Lung (tissue), 11 donors: ENCODE measurements at regions not wholly inside any gene's neighbourhood (a gene's known extent, or its start where the extent isn't known, plus 50 kb on each side); places are given as distances from the start of the nearest gene placed in this dataset.

Source experiments
- ATAC-seq: fragments of 200-7000 bp; cut with Tn5 transposase; one replicate; pipeline ENCODE4 v1.9.1; 2020; ENCODE audit warnings: moderate number of reproducible peaks; ENCODE audit not compliant: insufficient read depth, low FRiP score
- DNase-seq, 3 donors: peaks; one replicate each; pipeline ENCODE4 v3.0.0-alpha.2; 2013 to 2017
- H3K27ac ChIP-seq, 2 donors: one replicate each; pipeline ENCODE4 v1.5.1; 2013; ENCODE audit warnings: mild to moderate bottlenecking in 2 of 2, moderate library complexity in 2 of 2, control low read depth in 1 of 2, inconsistent platforms in 1 of 2, low read depth in 1 of 2, low read length in 1 of 2
- H3K27me3 ChIP-seq, 3 donors: one replicate each; pipeline ENCODE4 v1.5.1; 2013; ENCODE audit warnings: low read length in 2 of 3; ENCODE audit not compliant: control insufficient read depth in 3 of 3, insufficient read depth in 3 of 3
- H3K36me3 ChIP-seq, 4 donors: one replicate each; pipeline ENCODE4 v1.5.1; 2013; ENCODE audit warnings: low read length in 4 of 4, mild to moderate bottlenecking in 1 of 4, moderate library complexity in 1 of 4; ENCODE audit not compliant: control insufficient read depth in 4 of 4, insufficient read depth in 4 of 4
- H3K4me1 ChIP-seq, 5 donors: one replicate each; pipeline ENCODE4 v1.5.1; 2013; ENCODE audit warnings: low read length in 5 of 5, mild to moderate bottlenecking in 2 of 5, moderate library complexity in 1 of 5; ENCODE audit not compliant: control insufficient read depth in 5 of 5, insufficient read depth in 5 of 5
- H3K4me3 ChIP-seq: one replicate; pipeline ENCODE4 v1.5.1; 2013; ENCODE audit warnings: mild to moderate bottlenecking, control low read depth, moderate library complexity
- H3K9ac ChIP-seq, 2 donors: one replicate each; pipeline ENCODE4 v1.5.1; 2013; ENCODE audit warnings: low read length in 2 of 2, control low read depth in 1 of 2; ENCODE audit not compliant: insufficient read depth in 1 of 2
- H3K9me3 ChIP-seq, 4 donors: one replicate each; pipeline ENCODE4 v1.5.1; 2013; ENCODE audit warnings: low read length in 3 of 4, mild to moderate bottlenecking in 1 of 4, moderate library complexity in 1 of 4; ENCODE audit not compliant: control insufficient read depth in 4 of 4, insufficient read depth in 3 of 4
- CTCF ChIP-seq: IDR thresholded peaks from 2 replicates; pipeline ENCODE4 v1.5.1; 2012; ENCODE audit warnings: mild to moderate bottlenecking; ENCODE audit errors: control extremely low read depth, extremely low read depth
- WGBS, 2 donors: extraction: QIAGEN DNeasy Blood & Tissue Kit; methylation state at CpG; one replicate each; pipeline ENCODE4 v1.1.7; 2013; 5-methylcytosine and 5-hydroxymethylcytosine counted together
- donor health status: control.
- donor health status: control.
- donor health status: Bipolar disorder and iron deficiency.
- donor health status: healthy.
- donor health status: DM: yes; HTN: yes; CAD: no.

DNA sequence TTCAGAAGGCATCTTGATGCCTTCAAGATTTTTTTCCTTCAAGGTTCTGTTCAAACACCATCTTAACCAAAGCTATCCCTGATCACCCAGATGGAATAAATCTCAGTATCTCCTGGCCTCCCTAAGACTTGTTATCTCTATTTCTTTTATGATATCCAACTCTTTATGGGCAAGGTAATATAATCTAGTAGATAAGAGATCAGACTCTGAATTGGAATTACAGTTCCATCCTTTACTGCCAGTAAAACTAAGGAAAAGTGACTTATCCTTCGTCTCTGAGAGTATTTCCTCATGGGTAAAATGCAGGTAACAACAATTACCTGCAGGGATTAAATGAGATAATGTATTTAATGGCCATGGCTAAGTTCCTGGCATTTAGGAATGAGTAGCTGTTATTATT is 445.0 kb upstream of the DAB1 start:
- Histone ChIP-seq H3K9me3 (no peaks in the 10 kb centered on the region), H3K27ac (no peak overlapping the region), H3K9ac (no peak overlapping the region), H3K36me3 (no peaks in the 10 kb centered on the region), H3K27me3 (no peaks in the 10 kb centered on the region), H3K4me1 (no peaks in the 10 kb centered on the region), H3K4me3 (no peak overlapping the region)
- 79 to 93% methylated on average over 1 of the region's 1 CpG for WGBS, 2 donors
- no peak for TF ChIP-seq CTCF
- ATAC-seq (no peak), DNase-seq (no peak)

DNA sequence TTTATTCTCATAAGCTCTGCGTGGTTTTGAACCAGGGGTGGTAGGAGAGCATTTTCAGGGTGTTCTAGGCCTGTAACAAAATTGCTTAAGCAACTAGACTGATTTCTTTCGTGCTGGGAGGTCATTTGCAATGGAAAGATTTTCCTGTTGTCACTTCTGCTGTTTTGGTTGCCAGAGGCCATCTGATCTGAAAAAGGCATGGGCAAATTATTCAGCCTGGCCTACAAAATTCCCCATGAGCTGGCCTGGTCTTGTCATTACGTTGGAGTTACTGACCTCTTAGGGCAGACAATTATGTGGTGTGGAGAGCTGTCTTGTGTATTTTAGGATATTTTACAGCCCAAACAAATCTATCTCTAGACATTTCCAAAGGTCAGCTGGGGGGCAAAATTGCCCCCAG is 444.4 kb upstream of the DAB1 start:
- no peaks in the 10 kb centered on the region for H3K36me3 ChIP-seq
- DNase-seq (no peak), ATAC-seq (no peak)
- WGBS, 2 donors, result 69 to 80% methylated on average over 3 of the region's 3 CpGs
- H3K9ac ChIP-seq, result no peak overlapping the region
- no peak for TF ChIP-seq CTCF
- no peaks in the 10 kb centered on the region for H3K4me1 ChIP-seq
- H3K27ac ChIP-seq, result no peak overlapping the region
- H3K9me3 ChIP-seq, result no peaks in the 10 kb centered on the region
- H3K27me3 ChIP-seq, result no peaks in the 10 kb centered on the region
- H3K4me3 ChIP-seq, result no peak overlapping the region

GRCh38 chr1:57866998-57867397 is 443.1 kb upstream of the DAB1 start:
- no peak for TF ChIP-seq CTCF
- no peak overlapping the region for H3K27ac ChIP-seq
- no peaks in the 10 kb centered on the region for H3K4me1 ChIP-seq
- H3K4me3 ChIP-seq, result no peak overlapping the region
- no peaks in the 10 kb centered on the region for H3K36me3 ChIP-seq
- WGBS, 2 donors, result 82 to 86% methylated on average over 8 of the region's 8 CpGs
- DNase-seq, result no peak
- H3K9me3 ChIP-seq, result no peaks in the 10 kb centered on the region
- no peak overlapping the region for H3K9ac ChIP-seq
- no peak for ATAC-seq
- peaks cover 0 to 2% (median 0%) of the 10 kb centered on the region in 3 donors for H3K27me3 ChIP-seq

DNA sequence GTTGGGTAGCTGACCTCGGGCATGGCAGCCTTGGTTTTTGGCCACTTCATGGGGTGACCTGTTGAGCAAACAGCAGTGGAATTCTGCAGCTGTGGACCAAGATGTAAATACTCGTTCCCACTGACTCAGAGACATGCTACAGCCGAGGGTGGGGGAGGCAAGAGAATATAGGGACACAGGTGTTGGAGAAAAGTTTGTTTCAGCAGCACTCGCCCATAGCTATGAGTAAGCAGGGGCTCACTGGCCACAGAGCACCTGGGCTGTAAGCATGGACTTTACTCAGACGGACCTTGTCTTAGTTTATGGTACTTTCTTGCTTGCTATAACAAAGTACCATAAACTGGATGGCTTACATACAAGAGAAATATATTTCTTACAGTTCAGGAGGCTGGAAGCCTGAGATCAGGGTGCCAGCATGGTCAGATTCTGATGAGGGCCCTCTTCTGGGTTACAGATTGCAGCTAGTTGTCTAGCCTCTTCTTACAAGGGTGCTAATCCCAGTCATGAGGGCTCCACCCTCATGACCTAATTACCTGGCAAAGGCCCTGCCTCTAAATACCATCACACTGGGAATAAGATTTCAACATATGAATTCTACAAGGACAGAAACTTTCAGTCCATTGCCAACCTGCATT is 437.2 kb upstream of the DAB1 start:
- H3K4me3 ChIP-seq, result no peak overlapping the region
- ATAC-seq (no peak), DNase-seq (no peak)
- WGBS, 2 donors, result 82 to 85% methylated on average over 5 of the region's 5 CpGs
- H3K4me1 ChIP-seq, result peaks cover 0 to under 1% (median 0%) of the 10 kb centered on the region in 5 donors
- no peak overlapping the region for H3K9ac ChIP-seq
- H3K9me3 ChIP-seq, result no peaks in the 10 kb centered on the region
- no peak overlapping the region for H3K27ac ChIP-seq
- H3K27me3 ChIP-seq, result peaks cover 0 to 2% (median 0%) of the 10 kb centered on the region in 3 donors
- H3K36me3 ChIP-seq, result no peaks in the 10 kb centered on the region
- no peak for TF ChIP-seq CTCF
